ENCODE measurements at regions not wholly inside any gene's neighbourhood (a gene's known extent, or its start where the extent isn't known, plus 50 kb on each side); places are given as distances from the start of the nearest gene placed in this dataset.

DNA sequence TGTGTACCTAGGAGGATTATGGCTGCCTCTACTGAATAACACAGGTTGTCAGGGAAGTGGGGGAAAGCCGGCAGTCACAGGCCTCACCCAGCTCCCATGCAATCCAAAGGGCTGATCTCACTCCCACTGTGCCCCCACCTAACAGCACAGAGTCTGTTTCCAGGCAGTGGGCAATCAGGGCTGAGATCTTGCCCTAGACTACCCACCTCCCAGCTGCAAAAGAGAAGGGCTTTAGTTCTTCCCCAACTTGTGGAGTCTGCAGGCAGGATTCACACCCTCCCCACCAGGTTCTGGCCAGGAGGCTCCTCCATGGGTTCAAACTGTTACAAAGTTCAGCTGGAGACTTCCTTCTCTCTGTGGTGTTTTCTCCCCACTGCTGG, 66.0 kb upstream of the OLIG3 start:
- no peak overlapping the region for H3K27ac ChIP-seq
- TF ChIP-seq, protein P1, sequence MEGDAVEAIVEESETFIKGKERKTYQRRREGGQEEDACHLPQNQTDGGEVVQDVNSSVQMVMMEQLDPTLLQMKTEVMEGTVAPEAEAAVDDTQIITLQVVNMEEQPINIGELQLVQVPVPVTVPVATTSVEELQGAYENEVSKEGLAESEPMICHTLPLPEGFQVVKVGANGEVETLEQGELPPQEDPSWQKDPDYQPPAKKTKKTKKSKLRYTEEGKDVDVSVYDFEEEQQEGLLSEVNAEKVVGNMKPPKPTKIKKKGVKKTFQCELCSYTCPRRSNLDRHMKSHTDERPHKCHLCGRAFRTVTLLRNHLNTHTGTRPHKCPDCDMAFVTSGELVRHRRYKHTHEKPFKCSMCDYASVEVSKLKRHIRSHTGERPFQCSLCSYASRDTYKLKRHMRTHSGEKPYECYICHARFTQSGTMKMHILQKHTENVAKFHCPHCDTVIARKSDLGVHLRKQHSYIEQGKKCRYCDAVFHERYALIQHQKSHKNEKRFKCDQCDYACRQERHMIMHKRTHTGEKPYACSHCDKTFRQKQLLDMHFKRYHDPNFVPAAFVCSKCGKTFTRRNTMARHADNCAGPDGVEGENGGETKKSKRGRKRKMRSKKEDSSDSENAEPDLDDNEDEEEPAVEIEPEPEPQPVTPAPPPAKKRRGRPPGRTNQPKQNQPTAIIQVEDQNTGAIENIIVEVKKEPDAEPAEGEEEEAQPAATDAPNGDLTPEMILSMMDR (conservative IDR thresholded peaks at IDR 0.05; ENCODE audit: low read depth) = no peak
- DNase-seq (ENCODE audit: low spot score) = no peak
- CTCF ChIA-PET = no interaction called here
- POLR2A ChIA-PET (ENCODE audit: low non-redundant PET) = no interaction called here

DNA sequence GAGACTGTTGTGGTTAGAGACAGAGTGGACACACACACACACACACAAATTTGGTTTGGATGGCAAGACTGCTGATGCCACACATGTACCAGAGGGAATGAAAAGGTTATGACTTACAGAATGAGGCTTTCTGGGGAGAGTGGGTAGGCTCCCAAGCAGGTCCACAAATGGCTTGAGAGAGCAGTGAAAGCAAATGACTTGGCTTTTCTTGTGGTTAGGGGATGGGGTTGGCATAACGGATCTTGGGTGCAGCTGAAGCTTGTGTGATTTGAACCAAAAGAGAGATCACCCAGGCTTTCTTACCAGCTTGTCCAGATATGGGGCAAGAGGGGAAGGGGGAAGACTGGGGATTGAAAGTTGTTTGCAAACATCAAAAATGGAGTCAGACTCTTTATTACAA, 73.9 kb upstream of the OLIG3 start:
- ChIA-PET CTCF (no interaction called here), POLR2A (ENCODE audit: low non-redundant PET) (no interaction called here)
- DNase-seq (ENCODE audit: low spot score) = no peak
- H3K27ac ChIP-seq = no peak overlapping the region
- TF ChIP-seq, protein P1 (conservative IDR thresholded peaks at IDR 0.05; ENCODE audit: low read depth) = no peak

DNA sequence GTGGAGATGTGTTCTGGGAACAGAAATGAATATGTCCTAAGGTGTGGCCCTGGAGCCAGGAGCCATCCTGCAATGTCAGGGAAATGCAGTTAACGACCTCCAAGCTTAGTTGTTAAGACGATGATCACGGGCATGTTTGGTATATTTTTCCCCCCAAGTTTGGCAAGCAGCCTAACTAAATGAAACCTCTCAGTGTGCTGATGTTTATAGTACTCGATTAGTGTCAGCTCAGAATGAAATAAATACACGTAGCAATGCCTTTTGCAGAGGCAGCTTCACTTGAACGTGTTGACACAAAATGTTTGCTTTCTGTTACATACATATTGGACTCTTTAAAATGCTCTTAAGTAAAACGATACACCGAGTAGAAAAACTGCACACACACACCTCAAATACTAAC, 76.2 kb upstream of the OLIG3 start:
- no peak for DNase-seq (ENCODE audit: low spot score)
- no peak overlapping the region for H3K27ac ChIP-seq
- TF ChIP-seq, protein P1 (conservative IDR thresholded peaks at IDR 0.05; ENCODE audit: low read depth) = no peak
- ChIA-PET CTCF (interaction anchor here (0.5 to 0.8 kb wide), 3 partner anchors 33 to 540 kb away, joined by 3 to 6 read pairs (median 5); no protein-coding TSS in a partner anchor), POLR2A (ENCODE audit: low non-redundant PET) (no interaction called here)

DNA sequence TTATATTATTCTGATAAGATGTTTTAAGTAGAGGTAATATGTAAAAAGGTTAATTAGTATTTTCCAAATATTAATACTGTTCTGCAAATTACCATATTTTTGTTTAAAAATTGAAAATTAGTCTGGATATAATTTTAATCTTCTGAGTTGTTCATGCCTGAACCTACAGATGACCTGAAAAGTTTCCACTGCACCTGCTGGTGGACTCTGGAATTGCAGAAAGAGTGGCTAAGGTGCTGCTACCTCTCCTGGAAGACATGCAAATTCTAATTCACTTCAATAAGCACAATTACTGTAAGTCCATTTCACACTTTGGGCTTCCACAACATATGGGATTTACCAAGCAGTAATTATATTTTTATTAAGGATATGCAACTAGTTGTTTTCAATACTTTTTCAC, 77.7 kb upstream of the OLIG3 start:
- POLR2A ChIA-PET (ENCODE audit: low non-redundant PET) = no interaction called here
- TF ChIP-seq, protein P1 (conservative IDR thresholded peaks at IDR 0.05; ENCODE audit: low read depth) = peak; percentile 48
- CTCF ChIA-PET = no interaction called here
- H3K27ac ChIP-seq = no peak overlapping the region
- peak; percentile 30 for DNase-seq (ENCODE audit: low spot score)

DNA sequence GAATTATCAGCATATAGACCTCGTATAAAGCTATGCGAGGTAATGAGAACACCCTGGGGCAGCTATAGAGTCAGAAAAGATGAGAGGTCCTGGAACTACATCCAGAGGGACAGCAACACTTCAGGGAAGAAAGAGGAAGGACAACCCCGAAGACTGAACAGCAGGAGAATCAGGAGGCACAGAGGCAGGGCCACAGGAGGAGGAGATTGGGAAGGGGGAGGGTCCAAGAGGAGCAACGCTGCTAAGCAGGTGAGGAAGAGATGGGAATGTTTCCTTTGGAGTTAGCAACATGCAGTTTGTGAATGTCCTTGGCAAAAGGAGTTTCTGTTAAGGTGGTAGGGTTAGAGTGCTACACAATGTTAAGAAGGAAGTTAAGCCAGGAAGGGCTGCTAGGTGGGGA, 79.5 kb upstream of the OLIG3 start:
- H3K27ac ChIP-seq = no peak overlapping the region
- ChIA-PET POLR2A (ENCODE audit: low non-redundant PET) (interaction anchor here (0.5 kb wide), 1 partner anchor 248 kb away, joined by 3 read pairs; no protein-coding TSS in a partner anchor), CTCF (no interaction called here)
- DNase-seq (ENCODE audit: low spot score) = no peak
- TF ChIP-seq, protein P1 (conservative IDR thresholded peaks at IDR 0.05; ENCODE audit: low read depth) = no peak

DNA sequence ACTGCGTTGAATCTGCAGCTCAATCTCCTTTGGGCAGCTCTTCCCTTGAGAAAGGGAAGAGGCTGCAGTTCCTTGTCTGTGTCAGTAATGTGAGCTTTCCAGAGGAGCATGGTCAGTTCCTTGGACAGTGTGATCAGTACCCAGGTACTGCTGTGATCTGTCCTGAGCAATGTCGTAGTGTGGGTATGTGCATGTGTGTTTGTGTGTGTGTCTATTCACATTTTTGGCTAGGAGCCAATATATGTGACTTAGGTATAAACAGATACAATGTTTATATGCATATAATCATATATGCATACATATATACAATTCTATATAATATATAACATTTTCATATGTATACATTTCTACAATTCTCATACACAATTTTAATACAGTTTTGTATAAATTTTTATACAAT, 85.4 kb upstream of the OLIG3 start:
- no peak overlapping the region for H3K27ac ChIP-seq
- CTCF ChIA-PET = interaction anchor here (1.2 kb wide), 1 partner anchor 236 kb away, joined by 3 read pairs; no protein-coding TSS in a partner anchor
- DNase-seq (ENCODE audit: low spot score) = no peak
- TF ChIP-seq, protein P1 (conservative IDR thresholded peaks at IDR 0.05; ENCODE audit: low read depth) = no peak
- POLR2A ChIA-PET (ENCODE audit: low non-redundant PET) = no interaction called here

Data from RWPE1 (cell line).